Ammon's horn (tissue), 1 donor: ENCODE measurements at regions not wholly inside any gene's neighbourhood (a gene's known extent, or its start where the extent isn't known, plus 50 kb on each side); places are given as distances from the start of the nearest gene placed in this dataset.
"Not testable (repeated sequence)": the region's sequence is repeated elsewhere in the genome, so short reads cannot be mapped to it uniquely, and the experiment has no call there.

ENCODE experiments used
- DNase-seq: peaks from one replicate; pipeline ENCODE4 v3.0.0-alpha.2; 2016; ENCODE audit warnings: low spot score

DNA sequence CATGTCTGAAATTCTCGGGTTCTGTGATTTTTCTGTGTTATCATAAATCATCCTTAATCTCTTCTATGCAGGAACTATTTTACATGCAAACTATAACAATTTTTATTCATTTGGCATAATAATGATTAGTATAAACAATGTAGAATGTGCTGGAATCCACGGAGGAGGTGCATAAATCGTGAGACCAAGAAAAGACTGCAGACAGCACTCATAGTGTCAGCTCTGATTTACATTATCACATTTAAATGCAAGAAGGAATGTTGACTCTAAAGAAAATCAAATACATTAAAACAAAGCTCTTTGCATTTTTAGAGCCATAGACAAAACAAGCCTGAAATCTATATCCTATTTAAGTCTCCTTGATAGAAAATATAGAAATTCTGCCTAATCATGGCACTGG is 501.7 kb upstream of the STXBP6 start:
- no peak for DNase-seq

DNA sequence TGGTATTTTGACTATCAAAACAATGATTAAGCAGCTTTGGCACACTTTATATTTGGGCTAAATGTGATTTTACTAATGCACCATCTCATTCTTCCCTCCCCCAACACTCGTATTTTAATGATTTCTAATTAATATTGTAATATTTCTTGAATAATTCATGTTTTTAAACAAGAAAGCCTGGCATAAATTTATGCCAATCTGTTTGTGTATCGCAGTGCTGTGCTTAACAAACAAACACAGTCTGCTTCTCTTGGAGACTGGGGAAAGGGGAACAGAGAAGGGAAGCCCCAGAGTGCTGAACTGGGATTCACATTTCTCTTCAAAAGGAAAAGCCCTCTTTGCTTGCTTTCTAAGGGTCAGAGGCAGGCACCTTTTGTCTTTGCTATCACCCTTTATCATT is 496.9 kb upstream of the STXBP6 start:
- no peak for DNase-seq

DNA sequence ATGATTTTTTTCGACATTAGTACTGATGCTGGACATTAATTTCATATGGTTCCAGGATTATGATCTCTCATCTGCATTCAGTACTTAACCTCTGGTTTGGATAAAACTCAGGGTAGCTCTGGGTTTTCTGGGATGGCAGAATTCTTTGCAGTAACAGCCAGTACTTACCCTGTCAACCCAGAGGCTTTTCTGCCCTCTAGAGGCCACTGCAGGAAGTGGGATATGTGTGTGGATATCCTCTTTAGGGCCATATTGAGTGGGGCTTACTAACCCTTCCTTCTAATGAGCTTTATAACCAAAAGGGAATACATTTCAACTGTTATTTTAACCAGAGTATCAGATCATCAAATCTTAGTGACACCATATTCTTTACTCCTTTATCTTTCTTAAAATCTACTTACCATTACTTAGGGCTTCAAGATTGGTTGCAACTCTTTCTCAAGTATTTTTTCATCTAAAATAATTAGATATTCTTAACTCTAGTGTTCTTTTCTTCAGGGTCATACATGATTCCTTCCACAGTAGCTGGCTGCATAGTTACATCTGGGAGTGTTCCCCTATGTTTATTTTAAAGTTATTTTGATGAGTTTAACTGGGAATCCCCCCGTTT is 488.0 kb upstream of the STXBP6 start:
- peak; percentile 13 for DNase-seq

- no peak for DNase-seq
These were observed 476.3 kb upstream of the STXBP6 start for GRCh38 chr14:25526290-25526689.

GRCh38 chr14:25522926-25523325 is 473.0 kb upstream of the STXBP6 start:
- no peak for DNase-seq

GRCh38 chr14:25522116-25522515 is 472.2 kb upstream of the STXBP6 start:
- DNase-seq: no peak

- DNase-seq: no peak
These were observed 471.7 kb upstream of the STXBP6 start for GRCh38 chr14:25521616-25522015.

DNA sequence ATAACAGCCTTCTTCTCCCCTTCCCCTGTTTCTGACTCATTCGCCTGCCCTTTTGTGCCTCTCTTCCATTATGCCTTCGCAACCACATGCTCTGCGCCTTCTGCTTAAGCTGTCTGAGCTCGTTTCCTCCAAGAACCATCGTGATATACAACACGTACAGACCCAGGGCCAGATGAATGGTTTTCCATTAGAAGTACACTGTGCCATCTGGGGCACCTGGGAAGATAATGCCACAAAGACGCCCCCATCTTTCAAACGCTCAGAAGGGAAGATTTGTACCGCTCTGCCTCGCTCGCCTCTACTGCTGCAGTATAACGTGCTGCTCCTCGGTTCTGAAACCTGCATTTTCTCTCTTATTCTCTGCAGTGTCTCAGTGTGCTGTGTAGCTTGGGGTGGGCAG is 470.9 kb upstream of the STXBP6 start:
- peak; percentile 7 for DNase-seq

- DNase-seq: no peak
These were observed 468.4 kb upstream of the STXBP6 start for GRCh38 chr14:25518364-25518763.

DNA sequence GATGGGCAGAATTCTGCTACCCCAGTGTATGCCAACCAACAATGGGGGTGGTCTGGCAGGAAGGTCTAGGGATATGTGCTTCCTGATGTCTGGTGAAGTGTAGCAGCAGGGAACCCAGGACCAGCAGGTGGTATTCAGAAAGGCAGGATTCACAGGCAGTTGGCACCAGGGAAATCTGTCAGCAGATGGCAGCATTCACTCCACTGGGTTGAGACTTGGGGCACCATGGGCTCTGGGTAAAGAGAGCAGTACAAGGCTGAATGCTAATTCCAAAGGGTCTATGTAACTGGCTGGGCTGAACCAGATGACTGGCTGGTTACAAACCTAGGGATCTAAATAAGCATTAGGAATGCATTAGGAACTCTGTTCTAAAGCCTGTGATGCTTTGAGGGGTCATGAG is 466.9 kb upstream of the STXBP6 start:
- no peak for DNase-seq

- DNase-seq: no peak
These were observed 458.9 kb upstream of the STXBP6 start for GRCh38 chr14:25508845-25509244.

DNA sequence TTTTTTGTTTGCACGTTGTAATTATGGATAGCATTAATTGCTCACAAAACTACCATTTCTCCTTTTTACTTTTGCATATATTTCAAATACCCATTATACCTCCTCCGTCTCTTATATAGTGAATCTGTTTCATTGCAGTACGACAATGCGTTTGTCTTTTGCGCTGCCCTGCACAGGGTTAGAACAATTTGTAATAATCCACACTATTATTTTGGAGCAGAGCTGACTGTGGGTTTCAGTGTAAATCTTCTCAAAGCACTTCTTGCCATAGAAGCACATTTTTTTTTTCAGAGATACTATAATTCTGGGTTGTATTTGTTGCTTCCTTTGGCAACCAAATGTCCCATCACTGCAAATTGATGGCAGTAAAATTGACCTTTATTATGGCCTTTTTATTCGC is 451.8 kb upstream of the STXBP6 start:
- DNase-seq: no peak

GRCh38 chr14:25488961-25489360 is 439.0 kb upstream of the STXBP6 start:
- DNase-seq: no peak

- DNase-seq: no peak
These were observed 435.4 kb upstream of the STXBP6 start for GRCh38 chr14:25485381-25485780.

DNA sequence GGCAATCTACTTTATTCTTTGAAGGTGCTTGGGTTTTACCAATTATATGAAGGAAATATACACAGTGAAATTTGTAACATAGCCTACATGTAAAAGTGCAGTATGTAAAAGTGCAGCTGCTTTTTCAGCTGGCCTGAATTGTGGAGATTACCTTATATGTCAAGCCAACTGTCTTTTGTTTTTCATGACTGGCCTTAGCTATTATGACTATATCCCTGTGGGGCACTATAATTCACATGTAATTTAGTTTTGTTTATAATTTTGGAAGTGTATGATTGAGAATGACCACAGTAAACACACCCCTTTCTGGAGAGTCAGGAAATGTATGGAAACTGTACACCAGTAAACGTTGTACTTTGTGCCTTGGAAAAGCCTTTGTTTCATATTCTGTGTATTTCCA is 435.0 kb upstream of the STXBP6 start:
- no peak for DNase-seq

DNA sequence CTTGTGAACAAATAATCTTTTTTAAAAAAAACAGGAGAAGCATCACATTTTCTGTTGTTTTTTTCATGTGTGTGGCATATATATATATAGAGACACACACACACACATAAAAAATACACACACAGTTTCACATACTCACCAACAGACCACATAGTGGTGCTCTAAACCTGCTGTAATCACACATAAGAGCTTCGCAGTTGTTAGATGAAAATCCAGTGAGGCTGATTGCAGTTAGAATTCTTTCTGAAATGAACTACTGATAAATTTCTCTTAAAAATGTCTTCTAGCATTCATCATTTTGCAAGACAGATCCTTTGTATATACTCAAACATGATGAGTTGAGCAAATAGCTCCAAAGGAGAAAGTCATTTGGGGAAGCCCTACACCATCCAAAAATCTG is 434.3 kb upstream of the STXBP6 start:
- DNase-seq: peak; percentile 24

GRCh38 chr14:25477316-25478098 is 427.6 kb upstream of the STXBP6 start:
- DNase-seq: no peak

GRCh38 chr14:25472700-25473099 is 422.8 kb upstream of the STXBP6 start:
- DNase-seq: no peak

DNA sequence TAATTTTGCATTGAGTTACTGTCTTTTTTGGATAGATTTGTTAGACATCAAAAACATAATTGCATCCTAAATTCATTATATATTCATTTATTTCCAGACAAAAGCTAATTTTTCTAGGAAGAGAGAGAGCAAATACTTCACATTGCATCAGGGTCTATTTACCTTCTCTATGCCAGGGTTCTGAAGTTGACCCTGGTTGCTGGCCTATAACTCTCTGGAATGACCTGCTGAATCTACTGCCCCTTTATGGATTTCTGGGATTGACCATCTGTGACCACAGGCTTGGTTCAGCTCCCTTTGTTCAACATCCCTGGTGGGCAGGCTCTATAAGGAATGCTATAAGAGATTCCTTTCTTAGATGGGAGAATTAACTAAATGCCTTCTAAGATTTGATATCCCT is 414.8 kb upstream of the STXBP6 start:
- no peak for DNase-seq

GRCh38 chr14:25464078-25464477 is 414.1 kb upstream of the STXBP6 start:
- no peak for DNase-seq

DNA sequence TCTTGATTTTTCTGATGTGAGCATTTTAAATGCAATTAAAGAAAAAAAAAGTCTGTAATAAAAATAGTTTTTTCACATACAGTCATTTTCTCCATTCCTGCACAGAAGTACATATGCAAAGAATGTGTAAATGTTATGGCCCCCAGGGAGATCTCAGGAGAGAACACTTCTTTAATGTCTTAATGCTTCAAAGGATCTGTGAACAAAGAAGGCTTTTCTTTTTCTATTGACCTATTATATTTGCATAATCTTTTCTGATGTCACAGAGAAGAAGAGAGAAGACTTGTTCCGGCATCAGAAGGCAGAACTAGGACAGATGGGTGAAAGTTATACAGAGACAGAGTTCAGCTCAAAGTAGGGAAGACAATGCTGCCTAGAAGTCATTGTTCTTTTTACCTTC is 413.5 kb upstream of the STXBP6 start:
- DNase-seq: no peak

- no peak for DNase-seq
These were observed 411.8 kb upstream of the STXBP6 start for GRCh38 chr14:25461780-25462179.

GRCh38 chr14:25444381-25444780 is 394.4 kb upstream of the STXBP6 start:
- DNase-seq: no peak

- not testable (repeated sequence) for DNase-seq
These were observed 390.4 kb upstream of the STXBP6 start for GRCh38 chr14:25440382-25440781.
